ENCODE measurements at regions not wholly inside any gene's neighbourhood (a gene's known extent, or its start where the extent isn't known, plus 50 kb on each side); places are given as distances from the start of the nearest gene placed in this dataset.

DNA sequence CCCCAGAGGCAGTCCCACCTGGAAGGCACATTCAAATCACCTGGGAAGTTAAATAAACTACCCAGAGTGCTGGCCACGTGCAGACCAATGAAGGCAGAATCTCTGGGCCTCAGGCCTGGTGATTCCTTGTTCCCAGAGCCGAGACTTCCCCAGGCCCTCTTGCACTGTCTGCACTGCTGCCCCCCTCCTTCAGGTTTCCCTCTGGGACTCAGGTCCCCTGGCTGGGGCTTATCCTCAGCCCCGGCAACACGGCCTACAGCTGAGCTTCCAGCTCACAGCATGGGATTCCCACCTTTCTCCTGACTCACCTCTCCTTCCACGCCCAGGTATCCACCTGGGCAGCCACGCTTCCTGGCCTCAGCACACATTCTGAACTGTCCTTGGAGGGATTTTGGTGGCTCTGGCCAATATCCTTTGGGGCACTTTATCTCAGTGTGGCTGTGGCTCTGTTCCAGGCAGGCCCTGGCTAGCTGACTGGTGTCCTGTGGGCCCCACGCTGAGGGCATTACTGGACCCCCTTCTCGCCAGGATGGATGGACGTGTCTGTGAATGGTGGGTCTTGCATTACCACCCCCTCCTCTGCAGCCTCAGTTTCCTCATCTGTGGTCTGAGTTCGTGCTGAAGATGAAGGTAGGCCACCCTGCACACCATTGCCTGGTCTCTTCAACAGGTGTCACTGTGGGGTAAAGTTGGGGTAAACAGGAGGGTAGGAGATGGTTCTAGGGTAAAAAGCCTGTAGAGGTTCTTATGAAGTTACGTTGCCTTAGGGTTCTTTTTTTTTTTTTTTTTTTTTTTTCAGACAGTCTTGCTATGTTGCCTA is 165.7 kb downstream of the IRF8 start:
- TF ChIP-seq, protein P1, sequence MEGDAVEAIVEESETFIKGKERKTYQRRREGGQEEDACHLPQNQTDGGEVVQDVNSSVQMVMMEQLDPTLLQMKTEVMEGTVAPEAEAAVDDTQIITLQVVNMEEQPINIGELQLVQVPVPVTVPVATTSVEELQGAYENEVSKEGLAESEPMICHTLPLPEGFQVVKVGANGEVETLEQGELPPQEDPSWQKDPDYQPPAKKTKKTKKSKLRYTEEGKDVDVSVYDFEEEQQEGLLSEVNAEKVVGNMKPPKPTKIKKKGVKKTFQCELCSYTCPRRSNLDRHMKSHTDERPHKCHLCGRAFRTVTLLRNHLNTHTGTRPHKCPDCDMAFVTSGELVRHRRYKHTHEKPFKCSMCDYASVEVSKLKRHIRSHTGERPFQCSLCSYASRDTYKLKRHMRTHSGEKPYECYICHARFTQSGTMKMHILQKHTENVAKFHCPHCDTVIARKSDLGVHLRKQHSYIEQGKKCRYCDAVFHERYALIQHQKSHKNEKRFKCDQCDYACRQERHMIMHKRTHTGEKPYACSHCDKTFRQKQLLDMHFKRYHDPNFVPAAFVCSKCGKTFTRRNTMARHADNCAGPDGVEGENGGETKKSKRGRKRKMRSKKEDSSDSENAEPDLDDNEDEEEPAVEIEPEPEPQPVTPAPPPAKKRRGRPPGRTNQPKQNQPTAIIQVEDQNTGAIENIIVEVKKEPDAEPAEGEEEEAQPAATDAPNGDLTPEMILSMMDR (IDR thresholded peaks at IDR 0.05; ENCODE audit: low read depth, low read length), result peak; percentile 14
- TF ChIP-seq, protein P2, sequence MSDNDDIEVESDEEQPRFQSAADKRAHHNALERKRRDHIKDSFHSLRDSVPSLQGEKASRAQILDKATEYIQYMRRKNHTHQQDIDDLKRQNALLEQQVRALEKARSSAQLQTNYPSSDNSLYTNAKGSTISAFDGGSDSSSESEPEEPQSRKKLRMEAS (IDR thresholded peaks at IDR 0.05; ENCODE audit: low read depth, low read length), result no peak
